NCI-H1930 (cell line): ENCODE measurements at regions not wholly inside any gene's neighbourhood (a gene's known extent, or its start where the extent isn't known, plus 50 kb on each side); places are given as distances from the start of the nearest gene placed in this dataset.
"Not testable (repeated sequence)": the region's sequence is repeated elsewhere in the genome, so short reads cannot be mapped to it uniquely, and the experiment has no call there.

Experiments used
- DNase-seq, 2 experiments: peaks; one replicate each; lab custom pipeline; 2025; lab: John Stamatoyannopoulos, UW

DNA sequence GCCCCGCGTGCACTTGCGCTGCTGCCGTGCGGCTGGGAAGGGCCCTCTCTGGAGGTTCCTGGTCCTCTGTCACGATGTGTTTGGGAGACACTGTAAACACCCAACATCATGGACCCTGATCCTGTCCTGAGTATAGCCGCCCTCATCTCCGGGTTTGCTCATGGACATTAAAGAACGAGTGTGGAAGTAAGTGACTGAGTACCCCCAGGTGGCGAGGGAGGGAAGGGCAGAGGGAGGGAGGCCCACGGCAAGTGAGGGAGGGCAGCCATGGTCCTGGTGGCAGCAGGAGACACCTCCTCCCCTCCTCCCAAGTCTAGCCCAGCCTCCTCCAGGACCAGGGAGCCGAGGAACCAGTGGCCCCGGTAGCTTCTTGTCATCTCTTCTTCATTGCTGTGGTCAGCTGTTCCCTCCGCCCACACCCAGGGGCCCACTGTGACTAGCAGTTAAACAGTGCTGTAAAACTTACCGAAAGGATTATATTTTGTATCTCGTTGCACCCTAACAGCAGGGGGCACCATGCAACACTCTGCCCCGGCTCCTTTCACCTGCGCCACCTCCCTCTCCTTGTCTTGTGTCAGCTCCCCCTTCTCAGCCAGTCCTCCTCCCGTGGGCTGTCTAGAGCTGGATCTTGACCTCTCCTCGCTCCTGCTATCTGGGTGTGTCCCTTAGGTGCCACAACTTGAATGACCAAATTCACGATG lies 566.5 kb upstream of the B3GAT1 start:
- DNase-seq = no peak

DNA sequence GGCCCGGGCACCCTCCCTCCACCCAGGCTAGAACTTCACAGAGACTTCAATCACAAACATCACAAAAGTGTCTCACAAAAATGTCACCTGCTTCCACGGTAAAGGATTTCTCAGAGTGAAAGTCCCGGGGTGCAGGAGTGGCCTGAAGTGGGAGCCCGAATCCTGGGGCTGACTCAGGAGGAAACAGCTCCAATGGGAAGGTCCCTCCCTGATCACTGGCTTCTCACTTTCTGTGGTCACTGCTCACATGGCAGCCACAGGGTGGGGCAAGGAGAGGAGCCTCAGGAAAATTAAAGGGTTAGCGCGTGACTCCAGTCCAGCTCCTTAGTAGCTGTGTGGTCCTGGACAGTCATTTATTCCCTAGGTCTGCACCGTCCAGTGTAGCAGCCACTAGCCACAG lies 564.5 kb upstream of the B3GAT1 start:
- DNase-seq = no peak

DNA sequence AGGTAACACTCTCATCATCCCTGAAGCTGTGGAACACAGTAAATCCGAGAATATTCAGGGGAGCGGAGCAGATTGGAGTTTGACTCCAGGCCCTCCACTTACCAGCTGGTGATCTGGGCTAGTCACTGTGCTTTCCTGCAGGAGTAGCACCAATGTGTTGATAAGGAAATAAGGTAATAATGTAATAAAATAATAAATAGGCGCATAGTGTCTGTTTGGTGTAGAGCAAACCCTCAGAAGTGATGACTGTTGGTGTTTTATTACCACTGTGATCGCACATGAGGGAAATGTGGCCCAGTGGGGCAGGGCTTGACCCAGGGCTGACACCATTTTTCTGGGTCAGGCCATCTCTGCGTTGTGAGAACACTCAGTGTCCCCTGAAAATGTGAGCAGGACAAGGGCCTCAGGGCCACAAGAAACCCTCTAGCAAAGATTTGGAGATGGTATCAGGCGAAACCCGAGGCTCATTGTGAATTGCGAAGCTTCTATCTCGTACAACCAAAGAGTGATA lies 563.9 kb upstream of the B3GAT1 start:
- DNase-seq = no peak

DNA sequence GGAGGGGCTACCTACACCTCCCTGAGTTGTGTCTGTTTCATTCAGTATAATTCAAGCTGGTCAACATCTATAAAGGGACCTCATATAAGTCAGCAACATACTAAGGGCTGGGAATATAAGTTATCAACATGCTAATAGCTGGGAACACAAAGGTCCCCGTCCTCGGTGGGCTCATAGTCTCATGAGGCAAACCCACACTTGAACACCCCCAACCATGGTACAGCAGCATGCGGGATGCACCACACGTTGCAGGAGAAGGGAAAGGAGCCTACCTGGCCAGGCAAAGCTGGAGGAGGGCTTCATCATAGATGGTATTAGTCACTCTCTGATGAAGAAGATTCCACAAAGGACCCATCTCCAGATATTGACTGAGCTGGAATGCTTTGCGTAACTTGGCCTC lies 561.8 kb upstream of the B3GAT1 start:
- no peak for DNase-seq

DNA sequence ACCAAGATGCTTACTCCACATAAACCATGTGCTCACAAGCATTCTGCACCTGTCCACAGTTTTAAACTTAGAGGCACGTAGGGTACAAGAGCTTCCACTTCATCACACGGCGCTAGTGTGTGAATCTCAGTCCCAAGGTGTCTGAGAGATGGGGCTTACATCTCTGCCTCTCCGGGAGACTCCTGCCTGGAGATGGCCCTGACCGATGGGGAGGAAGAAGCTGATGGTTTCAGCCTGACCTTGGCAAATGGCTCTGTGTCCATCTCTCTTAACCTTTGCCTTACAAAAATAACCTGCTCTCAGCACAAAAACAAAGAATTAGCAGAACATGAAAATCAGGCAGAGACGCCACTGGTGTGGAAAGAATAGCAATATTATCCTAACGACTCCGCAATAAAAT lies 559.3 kb upstream of the B3GAT1 start:
- DNase-seq = no peak

- no peak for DNase-seq
These were observed 555.7 kb upstream of the B3GAT1 start for GRCh38 chr11:134967746-134968145.

DNA sequence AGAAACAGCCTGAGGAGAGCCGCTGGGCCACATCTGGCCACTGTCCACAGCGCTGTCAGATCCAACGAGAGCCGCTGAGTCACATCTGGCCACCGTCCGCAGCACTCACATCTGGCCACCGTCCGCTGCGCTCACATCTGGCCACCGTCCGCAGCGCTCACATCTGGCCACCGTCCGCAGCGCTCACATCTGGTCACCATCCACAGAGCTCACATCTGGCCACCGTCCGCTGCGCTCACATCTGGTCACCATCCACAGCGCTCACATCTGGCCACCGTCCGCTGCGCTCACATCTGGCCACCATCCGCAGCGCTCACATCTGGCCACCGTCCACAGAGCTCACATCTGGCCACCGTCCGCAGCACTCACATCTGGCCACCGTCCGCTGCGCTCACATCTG lies 549.3 kb upstream of the B3GAT1 start:
- not testable (repeated sequence) for DNase-seq

DNA sequence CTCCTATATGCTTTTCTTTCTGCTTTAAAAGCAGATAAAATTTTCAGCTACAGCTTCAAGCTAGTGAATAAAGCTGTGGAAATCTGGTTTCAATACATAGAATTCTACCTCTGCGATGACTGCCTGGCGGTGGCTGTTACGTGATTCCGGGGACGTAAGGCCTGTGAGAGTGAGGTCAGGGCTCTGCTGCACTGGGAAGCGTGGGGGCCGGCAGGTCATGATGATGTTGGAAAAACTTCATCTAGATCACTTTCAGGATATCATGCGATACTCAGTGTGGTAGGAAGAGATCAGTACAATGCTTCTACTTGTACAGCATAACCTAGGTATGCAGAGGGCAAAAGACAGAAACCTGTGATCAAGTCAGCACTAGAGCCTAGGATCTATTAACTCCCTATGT lies 546.8 kb upstream of the B3GAT1 start:
- no peak for DNase-seq

- no peak for DNase-seq
These were observed 546.2 kb upstream of the B3GAT1 start for GRCh38 chr11:134958336-134958640.

DNA sequence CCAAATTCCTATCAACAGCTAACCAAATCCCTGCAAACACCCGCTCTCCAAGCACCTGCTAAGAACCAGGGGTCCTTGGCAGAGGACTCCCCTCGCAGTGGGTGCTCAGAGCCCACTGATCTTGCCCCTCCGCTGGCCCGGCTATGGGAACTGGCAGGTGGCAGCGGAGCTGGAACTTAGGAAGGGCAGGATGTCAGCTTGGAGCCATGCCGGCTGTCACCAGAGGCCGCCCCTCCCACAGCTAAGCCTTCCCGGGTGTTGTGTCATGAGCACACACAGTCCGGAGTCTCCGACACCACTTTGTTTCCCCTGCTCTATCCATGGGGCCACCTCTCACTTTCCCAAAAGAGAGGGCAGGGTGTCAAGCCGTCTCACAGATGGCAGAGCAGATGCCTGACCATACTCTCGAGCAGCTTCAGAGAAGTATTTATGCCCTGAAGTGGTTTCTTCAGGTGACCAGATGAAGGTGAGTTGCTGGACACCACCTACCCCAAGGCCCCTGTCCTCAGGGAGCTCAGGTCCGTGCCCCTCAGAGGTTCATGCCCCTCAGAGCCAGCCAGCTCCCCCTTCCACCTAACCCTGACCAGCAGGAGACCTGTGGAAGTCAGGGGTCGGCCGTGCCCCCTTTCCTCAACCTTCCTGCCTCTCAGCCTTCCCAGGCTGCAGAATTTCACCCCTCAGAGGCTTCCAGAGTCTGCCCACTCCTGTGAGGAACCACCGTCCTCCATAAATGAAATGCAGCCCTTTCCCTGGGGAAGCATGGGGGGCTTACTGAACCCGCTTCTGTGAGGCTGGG lies 545.7 kb upstream of the B3GAT1 start:
- no peak for DNase-seq

DNA sequence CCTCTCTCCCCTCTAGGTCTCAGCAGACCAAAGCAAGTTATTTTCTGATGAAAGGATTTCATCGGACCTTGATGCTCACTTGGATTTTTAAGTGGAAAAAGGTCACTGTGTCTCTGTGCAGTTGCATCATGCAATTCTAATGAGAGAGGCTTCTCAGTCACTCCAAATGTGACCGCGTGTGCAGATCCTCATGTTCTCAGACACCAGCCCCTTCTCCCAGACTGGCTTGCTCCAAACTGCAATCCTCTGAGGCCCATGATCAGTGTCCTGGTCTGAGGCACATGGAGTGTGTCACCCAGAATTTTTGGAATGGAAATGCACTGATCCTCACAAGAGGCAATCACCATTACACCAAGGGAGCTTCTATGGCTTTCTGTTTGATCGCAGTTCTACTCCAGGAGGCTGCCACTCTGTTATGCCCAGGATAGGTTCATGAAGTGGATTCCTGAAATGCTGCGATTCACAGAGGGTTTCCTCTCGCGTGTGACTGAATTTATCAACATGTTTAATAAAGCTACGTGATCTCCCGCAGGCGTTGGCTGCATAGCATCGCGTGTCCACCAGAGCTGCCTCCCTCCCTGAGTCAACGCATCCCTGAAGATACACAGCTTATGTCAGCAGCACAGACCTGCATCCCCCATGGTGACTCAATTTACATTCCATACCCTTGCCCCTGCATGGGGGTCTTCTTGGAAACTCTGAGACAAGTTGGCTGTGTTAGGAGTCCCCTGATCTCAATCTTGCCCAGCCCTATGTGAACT lies 544.6 kb upstream of the B3GAT1 start:
- DNase-seq = no peak

- DNase-seq = not testable (repeated sequence)
These were observed 543.9 kb upstream of the B3GAT1 start for GRCh38 chr11:134955970-134956369.

DNA sequence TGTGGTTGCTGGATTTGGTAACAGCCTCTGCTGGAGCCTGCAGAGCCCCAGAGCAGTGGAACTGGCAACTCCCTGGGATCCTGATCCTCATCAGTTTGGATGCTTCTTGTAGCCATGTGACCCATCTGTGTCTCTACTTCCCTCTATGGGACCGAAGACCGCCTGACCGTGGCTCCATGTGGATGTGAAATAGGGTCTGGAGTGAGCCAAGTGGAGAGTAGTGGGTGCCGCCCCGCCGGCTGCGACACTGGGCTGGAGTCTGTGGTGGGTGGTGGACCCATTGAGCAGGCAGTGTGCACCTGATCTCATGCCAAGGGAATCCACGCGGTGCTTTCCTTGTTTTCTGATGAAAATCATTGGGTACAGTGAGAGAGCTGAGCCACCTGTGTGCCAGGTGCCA lies 543.2 kb upstream of the B3GAT1 start:
- DNase-seq = no peak

DNA sequence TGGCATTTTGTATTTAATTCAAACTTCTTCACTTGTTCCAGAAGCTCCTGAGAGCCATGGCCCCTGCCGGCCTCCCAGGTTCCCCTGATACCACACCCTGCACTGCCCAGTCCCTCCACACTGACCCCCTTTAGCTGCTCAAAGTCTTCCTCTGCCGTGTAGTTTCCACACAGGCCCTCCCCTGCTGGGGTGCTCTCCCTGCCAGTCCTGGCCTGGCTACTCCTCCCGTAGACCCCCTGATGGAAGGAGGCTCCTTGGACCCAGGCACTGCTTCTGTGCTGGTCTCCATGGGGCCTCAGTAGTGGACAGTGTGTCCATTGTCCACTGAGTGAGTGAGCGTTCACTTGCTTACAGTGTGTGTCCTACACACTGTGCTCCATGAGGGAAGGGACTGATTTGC lies 542.4 kb upstream of the B3GAT1 start:
- not testable (repeated sequence) for DNase-seq

- DNase-seq = not testable (repeated sequence)
These were observed 541.5 kb upstream of the B3GAT1 start for GRCh38 chr11:134953417-134953970.

- no peak for DNase-seq
These were observed 539.3 kb upstream of the B3GAT1 start for GRCh38 chr11:134951305-134951700.

GRCh38 chr11:134950692-134951304 lies 538.8 kb upstream of the B3GAT1 start:
- no peak for DNase-seq

DNA sequence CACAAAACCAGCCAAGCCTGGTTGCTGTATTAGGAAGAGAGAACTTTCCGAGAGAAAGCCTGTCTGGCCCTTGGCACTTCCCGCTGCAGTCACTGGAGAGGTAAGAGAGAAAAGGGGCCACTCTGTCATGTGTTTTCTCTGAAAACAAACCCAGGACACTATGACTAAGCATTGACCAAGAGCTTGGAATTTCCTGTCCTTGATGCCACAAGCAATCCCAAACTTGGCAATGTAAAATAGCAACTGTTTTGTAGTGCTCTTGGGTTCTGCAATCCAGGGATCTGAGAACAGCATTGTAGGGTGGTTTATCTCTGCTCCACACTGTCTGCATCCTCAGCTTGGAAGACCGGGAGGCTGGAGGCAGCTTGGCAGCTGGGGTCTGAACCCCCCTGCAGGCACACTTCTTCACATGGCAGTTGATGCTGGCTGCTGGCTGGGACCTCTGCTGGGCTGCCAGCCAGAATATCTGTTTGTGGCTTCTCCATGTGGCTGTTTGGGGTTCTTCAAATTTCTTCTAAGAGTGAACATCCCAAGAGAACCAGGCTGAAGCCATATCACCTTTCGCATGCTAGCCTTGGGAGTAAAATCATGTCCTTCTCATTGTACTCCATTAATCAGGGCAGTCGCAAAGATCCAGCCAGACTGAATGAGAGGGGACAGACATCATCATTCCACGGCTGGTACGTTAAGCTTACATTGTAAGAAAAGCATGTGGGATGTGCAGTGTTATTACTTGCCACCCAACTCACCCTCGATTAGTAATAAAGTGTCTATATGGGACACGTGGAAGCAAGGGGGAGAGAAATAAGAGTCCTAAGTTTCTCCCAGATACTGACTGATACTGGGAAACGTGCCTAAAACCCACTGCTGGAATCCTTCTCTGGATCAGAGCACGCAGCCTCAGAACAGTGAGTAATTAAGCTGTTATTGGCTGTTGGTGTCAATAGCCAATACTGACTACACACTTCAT lies 537.4 kb upstream of the B3GAT1 start:
- DNase-seq = no peak

DNA sequence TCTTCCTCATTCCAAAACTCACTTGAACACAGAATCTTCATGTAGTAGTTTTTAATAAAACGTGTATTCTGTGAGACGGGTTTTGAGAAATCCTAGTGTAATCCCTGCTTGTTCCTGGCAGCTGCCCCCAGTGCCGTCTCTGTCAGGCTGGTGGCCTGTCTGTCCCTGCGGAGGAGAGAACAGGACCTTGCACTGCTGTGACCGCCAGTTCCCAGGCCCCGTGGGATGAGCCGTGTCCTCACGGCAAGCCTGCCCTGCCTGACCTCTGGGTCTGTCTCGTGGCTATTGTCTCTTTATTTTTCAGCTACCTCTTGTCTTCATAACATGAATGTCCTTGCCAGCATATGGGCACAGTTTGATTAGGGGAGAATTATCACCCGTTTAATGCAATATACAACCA lies 535.5 kb upstream of the B3GAT1 start:
- DNase-seq = no peak

DNA sequence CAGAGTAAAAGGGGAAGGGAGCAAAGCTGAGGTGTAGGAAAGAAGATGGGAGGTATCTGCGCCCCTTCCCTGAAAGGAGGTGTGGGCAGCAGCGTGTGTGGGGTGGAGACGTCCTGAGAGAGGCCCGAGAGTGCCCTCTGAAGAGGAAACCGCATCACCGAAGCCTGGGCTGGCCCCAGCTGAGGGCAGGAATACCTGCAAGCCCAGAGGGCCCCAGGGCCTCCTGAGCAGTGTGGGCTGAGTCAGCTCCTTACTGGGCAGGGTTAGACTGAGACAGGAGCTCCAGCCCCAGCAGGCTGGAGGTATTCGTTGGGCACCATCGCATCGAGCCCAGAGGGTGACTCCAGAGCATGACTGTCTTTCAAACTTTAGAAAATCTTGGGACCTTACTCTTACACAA lies 534.0 kb upstream of the B3GAT1 start:
- DNase-seq = no peak

DNA sequence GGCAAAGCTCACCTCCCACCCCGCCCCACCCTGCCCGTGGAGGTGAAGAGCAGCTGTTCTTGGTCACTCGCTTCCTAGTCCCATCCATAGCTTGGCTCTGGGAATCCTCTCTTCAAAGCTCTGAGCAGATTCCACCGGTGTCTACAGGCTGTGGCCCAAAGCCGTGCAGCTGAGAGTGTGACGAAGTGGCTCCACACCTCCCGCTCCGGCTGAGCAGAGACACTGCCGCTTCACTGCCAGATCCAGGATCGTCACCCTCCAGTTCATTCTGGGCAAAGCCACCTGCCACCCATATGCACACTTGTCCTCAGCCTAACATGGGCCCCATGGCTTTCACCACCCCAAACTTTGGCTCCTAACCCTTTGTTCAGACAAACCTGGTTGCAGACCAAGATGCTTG lies 532.9 kb upstream of the B3GAT1 start:
- DNase-seq = no peak
